WTC11 (cell line): ENCODE measurements at regions not wholly inside any gene's neighbourhood (a gene's known extent, or its start where the extent isn't known, plus 50 kb on each side); places are given as distances from the start of the nearest gene placed in this dataset.

Experiments
- ATAC-seq: fragments of 200-7000 bp; cut with Tn5 transposase; 2 replicates; pipeline ENCODE4 v1.10.0; 2021; ENCODE audit warnings: mild to moderate bottlenecking, moderate library complexity
- CTCF ChIA-PET: fragments of 300-600 bp; sonication (Branson Sonifier 250); formaldehyde crosslinking; loops from one replicate; lab custom pipeline; 2021; ENCODE audit warnings: antibody characterized with exemption; lab: Charles Lee
- POLR2A ChIA-PET: fragments of 350-600 bp; sonication (Branson Sonifier 250); formaldehyde crosslinking; loops from one replicate; lab custom pipeline; 2021; ENCODE audit warnings: antibody characterized with exemption; lab: Charles Lee
- DNase-seq: peaks from one replicate; pipeline ENCODE4 v3.0.0; 2021; ENCODE audit warnings: low spot score
- H3K27ac Mint-ChIP-seq: 2 replicates; pipeline ENCODE4 v1.8.0; 2021; ENCODE audit warnings: mixed read lengths
- H3K27me3 Mint-ChIP-seq: 2 replicates; pipeline ENCODE4 v1.8.0; 2021; ENCODE audit warnings: low read depth, mild to moderate bottlenecking, moderate library complexity, mixed read lengths
- H3K36me3 Mint-ChIP-seq: 2 replicates; pipeline ENCODE4 v1.8.0; 2021; ENCODE audit warnings: mixed read lengths
- H3K4me1 Mint-ChIP-seq: 2 replicates; pipeline ENCODE4 v1.8.0; 2022; ENCODE audit warnings: mixed read lengths
- H3K4me3 Mint-ChIP-seq: 2 replicates; pipeline ENCODE4 v1.8.0; 2021; ENCODE audit warnings: mild to moderate bottlenecking, moderate library complexity, mixed read lengths
- H3K9me3 Mint-ChIP-seq: 2 replicates; pipeline ENCODE4 v1.8.0; 2021; ENCODE audit warnings: mixed read lengths
- EMX1 ChIP-seq: fragments of 250-450 bp; sonication (Bioruptor Pico); IDR thresholded peaks from 2 replicates; pipeline ENCODE4 v1.8.0; 2021; ENCODE audit warnings: mild to moderate bottlenecking
- ESRRA ChIP-seq: sonication (generic); formaldehyde crosslinking; IDR thresholded peaks from 2 replicates; pipeline ENCODE4 v1.8.1; 2022; ENCODE audit warnings: mild to moderate bottlenecking, missing genetic modification reagents, borderline replicate concordance
- FOXK1 ChIP-seq: sonication (generic); formaldehyde crosslinking; IDR thresholded peaks from 2 replicates; pipeline ENCODE4 v1.8.0; 2022; ENCODE audit warnings: mild to moderate bottlenecking, moderate library complexity, missing genetic modification reagents
- GABPB1 ChIP-seq: sonication (generic); formaldehyde crosslinking; IDR thresholded peaks from 2 replicates; pipeline ENCODE4 v1.8.1; 2023; ENCODE audit warnings: mild to moderate bottlenecking, missing genetic modification reagents
- MXD4 ChIP-seq: fragments of 250-450 bp; sonication (Bioruptor Pico); IDR thresholded peaks from 2 replicates; pipeline ENCODE4 v1.8.0; 2021; ENCODE audit warnings: mild to moderate bottlenecking, moderate library complexity, borderline replicate concordance
- MYBL2 ChIP-seq: sonication (generic); formaldehyde crosslinking; IDR thresholded peaks from 2 replicates; pipeline ENCODE4 v1.8.1; 2023; ENCODE audit warnings: mild to moderate bottlenecking, moderate library complexity, missing genetic modification reagents
- NR1H2 ChIP-seq: sonication (generic); formaldehyde crosslinking; IDR thresholded peaks from 2 replicates; pipeline ENCODE4 v1.9.0; 2021; ENCODE audit warnings: mild to moderate bottlenecking, moderate library complexity, missing genetic modification reagents
- NR2C2 ChIP-seq: sonication (generic); formaldehyde crosslinking; IDR thresholded peaks from 2 replicates; pipeline ENCODE4 v1.8.0; 2022; ENCODE audit warnings: mild to moderate bottlenecking, missing genetic modification reagents
- SMAD3 ChIP-seq: sonication (generic); formaldehyde crosslinking; IDR thresholded peaks from 2 replicates; pipeline ENCODE4 v1.8.0; 2022; ENCODE audit warnings: missing genetic modification reagents, mild to moderate bottlenecking, borderline replicate concordance
- TCF7 ChIP-seq: sonication (generic); formaldehyde crosslinking; IDR thresholded peaks from 2 replicates; pipeline ENCODE4 v1.8.0; 2022; ENCODE audit warnings: mild to moderate bottlenecking, low read depth, missing genetic modification reagents, moderate library complexity
- TEAD1 ChIP-seq: sonication (generic); formaldehyde crosslinking; IDR thresholded peaks from 2 replicates; pipeline ENCODE4 v1.8.0; 2022; ENCODE audit warnings: mild to moderate bottlenecking, missing genetic modification reagents
- ZNF219 ChIP-seq: sonication (generic); formaldehyde crosslinking; IDR thresholded peaks from 2 replicates; pipeline ENCODE4 v1.8.0; 2023; ENCODE audit warnings: missing genetic modification reagents, mild to moderate bottlenecking, borderline replicate concordance
- TF ChIP-seq, protein P1 (sequence below): sonication (generic); formaldehyde crosslinking; IDR thresholded peaks from 2 replicates; pipeline ENCODE4 v1.8.1; 2023; ENCODE audit warnings: mild to moderate bottlenecking, missing genetic modification reagents, borderline replicate concordance
- TF ChIP-seq, protein P2 (sequence below): sonication (generic); formaldehyde crosslinking; conservative IDR thresholded peaks from 2 replicates; pipeline ENCODE4 v1.8.1; 2023; ENCODE audit warnings: mild to moderate bottlenecking, low read depth, missing genetic modification reagents, moderate library complexity
- TF ChIP-seq, protein P3 (sequence below): sonication (generic); formaldehyde crosslinking; conservative IDR thresholded peaks from 2 replicates; pipeline ENCODE4 v1.8.1; 2022; ENCODE audit warnings: mild to moderate bottlenecking, missing genetic modification reagents
- TF ChIP-seq, protein P4 (sequence below): fragments of 250-450 bp; sonication (Bioruptor Pico); IDR thresholded peaks from 2 replicates; pipeline ENCODE4 v1.9.0; 2021; ENCODE audit warnings: mild to moderate bottlenecking
- TF ChIP-seq, protein P5 (sequence below): sonication (generic); formaldehyde crosslinking; IDR thresholded peaks from 2 replicates; pipeline ENCODE4 v1.8.1; 2023; ENCODE audit warnings: mild to moderate bottlenecking, missing genetic modification reagents, moderate library complexity
- TF ChIP-seq, protein P6 (sequence below): sonication (generic); formaldehyde crosslinking; IDR thresholded peaks from 2 replicates; pipeline ENCODE4 v1.8.1; 2023; ENCODE audit warnings: mild to moderate bottlenecking, missing genetic modification reagents
- TF ChIP-seq, protein P7 (sequence below): fragments of 250-450 bp; sonication (Bioruptor Pico); IDR thresholded peaks from 2 replicates; pipeline ENCODE4 v1.9.0; 2021; ENCODE audit warnings: mild to moderate bottlenecking
- TF ChIP-seq, protein P8 (sequence below): sonication (generic); formaldehyde crosslinking; IDR thresholded peaks from 2 replicates; pipeline ENCODE4 v1.8.0; 2022; ENCODE audit warnings: mild to moderate bottlenecking, missing genetic modification reagents
- TF ChIP-seq, protein P9 (sequence below): sonication (generic); formaldehyde crosslinking; IDR thresholded peaks from 2 replicates; pipeline ENCODE4 v1.8.1; 2022; ENCODE audit warnings: mild to moderate bottlenecking, missing genetic modification reagents, moderate library complexity, borderline replicate concordance

DNA sequence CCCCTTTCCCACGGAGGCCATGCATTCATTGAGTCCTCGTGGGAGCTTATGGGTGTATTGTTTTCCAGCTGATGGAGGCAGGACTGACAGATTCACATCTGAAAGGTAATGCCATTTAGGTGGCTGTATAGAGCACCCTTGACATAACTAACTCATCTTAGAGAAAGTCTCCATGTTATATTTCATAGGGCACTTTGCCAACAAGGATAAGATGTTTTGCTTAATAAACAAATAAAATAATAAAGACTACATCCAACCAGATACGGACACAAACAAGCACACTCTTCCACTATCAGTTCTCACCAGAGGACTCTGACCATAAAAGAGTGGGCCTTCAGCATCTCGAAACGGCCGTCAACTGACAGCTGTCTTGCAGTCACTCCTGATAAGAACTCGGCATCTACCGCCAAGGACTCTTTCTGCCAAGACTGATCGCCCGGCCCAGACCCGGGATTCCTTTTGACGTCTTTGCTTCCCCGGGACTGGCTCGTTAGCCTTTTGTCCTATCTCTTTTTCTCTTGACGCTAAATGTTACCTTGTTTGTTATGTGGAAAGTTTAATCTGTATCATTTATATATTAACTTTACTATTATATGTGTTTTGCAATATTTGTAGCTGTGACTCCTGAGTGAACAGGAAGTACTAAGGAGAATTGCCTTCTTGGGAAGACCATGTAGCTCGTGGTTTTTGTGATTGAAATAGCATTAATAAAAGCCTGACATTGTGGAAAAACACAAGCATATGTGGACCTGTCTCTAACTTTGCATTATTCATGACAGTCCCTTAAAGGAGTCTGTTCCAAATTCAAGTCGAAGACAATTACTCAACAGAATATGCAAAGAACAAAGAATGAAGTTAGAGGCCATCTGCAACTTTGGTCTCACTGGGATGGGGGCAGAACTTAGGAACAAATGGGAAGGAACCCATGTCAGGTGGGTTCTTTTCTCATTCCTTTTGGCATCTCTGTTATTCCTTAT, 195.1 kb downstream of the LPIN1 start (continued):
- TF ChIP-seq ZNF219 = no peak
- TF ChIP-seq, protein P1, sequence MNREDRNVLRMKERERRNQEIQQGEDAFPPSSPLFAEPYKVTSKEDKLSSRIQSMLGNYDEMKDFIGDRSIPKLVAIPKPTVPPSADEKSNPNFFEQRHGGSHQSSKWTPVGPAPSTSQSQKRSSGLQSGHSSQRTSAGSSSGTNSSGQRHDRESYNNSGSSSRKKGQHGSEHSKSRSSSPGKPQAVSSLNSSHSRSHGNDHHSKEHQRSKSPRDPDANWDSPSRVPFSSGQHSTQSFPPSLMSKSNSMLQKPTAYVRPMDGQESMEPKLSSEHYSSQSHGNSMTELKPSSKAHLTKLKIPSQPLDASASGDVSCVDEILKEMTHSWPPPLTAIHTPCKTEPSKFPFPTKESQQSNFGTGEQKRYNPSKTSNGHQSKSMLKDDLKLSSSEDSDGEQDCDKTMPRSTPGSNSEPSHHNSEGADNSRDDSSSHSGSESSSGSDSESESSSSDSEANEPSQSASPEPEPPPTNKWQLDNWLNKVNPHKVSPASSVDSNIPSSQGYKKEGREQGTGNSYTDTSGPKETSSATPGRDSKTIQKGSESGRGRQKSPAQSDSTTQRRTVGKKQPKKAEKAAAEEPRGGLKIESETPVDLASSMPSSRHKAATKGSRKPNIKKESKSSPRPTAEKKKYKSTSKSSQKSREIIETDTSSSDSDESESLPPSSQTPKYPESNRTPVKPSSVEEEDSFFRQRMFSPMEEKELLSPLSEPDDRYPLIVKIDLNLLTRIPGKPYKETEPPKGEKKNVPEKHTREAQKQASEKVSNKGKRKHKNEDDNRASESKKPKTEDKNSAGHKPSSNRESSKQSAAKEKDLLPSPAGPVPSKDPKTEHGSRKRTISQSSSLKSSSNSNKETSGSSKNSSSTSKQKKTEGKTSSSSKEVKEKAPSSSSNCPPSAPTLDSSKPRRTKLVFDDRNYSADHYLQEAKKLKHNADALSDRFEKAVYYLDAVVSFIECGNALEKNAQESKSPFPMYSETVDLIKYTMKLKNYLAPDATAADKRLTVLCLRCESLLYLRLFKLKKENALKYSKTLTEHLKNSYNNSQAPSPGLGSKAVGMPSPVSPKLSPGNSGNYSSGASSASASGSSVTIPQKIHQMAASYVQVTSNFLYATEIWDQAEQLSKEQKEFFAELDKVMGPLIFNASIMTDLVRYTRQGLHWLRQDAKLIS (CRISPR knock-in tag) = no peak

DNA sequence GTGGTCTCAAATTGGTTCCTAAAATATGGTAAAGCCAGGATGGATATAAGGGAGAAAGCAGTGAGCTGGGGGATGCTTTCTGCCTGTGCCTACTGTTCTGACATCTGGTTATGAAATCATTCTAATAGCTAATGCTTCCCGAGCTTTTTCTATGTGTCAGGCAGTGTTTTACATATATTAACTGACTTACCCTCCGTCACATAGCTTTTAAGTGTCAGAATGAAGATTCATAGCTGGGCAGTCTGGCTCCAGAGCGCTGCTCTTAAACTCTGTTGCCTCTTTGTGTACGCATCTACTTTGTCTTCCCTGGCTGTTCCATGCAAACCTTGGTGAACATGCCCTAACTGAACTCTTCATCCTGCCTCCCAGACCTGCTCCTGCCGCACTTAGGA, 195.7 kb downstream of the LPIN1 start:
- Mint-ChIP-seq H3K27ac (no peak overlapping the region), H3K27me3 (no peaks in the 10 kb centered on the region), H3K4me3 (no peak overlapping the region), H3K4me1 (peaks cover 11% of the 10 kb centered on the region), H3K36me3 (no peaks in the 10 kb centered on the region), H3K9me3 (peaks cover 2% of the 10 kb centered on the region)
- ChIA-PET POLR2A (no interaction called here), CTCF (interaction anchor here (1.4 kb wide), 1 partner anchor 1065 kb away, joined by 4 read pairs; no protein-coding TSS in a partner anchor)
- no peak for ATAC-seq
- DNase-seq = no peak
- TF ChIP-seq TEAD1 (CRISPR knock-in tag) (no peak), TCF7 (CRISPR knock-in tag) (no peak), NR1H2 (no peak), GABPB1 (CRISPR knock-in tag) (no peak), FOXK1 (CRISPR knock-in tag) (no peak), NR2C2 (no peak), MXD4 (CRISPR knock-in tag) (no peak), ESRRA (CRISPR knock-in tag) (no peak), EMX1 (CRISPR knock-in tag) (no peak), MYBL2 (CRISPR knock-in tag) (no peak), SMAD3 (CRISPR knock-in tag) (no peak)
- TF ChIP-seq, protein P2, sequence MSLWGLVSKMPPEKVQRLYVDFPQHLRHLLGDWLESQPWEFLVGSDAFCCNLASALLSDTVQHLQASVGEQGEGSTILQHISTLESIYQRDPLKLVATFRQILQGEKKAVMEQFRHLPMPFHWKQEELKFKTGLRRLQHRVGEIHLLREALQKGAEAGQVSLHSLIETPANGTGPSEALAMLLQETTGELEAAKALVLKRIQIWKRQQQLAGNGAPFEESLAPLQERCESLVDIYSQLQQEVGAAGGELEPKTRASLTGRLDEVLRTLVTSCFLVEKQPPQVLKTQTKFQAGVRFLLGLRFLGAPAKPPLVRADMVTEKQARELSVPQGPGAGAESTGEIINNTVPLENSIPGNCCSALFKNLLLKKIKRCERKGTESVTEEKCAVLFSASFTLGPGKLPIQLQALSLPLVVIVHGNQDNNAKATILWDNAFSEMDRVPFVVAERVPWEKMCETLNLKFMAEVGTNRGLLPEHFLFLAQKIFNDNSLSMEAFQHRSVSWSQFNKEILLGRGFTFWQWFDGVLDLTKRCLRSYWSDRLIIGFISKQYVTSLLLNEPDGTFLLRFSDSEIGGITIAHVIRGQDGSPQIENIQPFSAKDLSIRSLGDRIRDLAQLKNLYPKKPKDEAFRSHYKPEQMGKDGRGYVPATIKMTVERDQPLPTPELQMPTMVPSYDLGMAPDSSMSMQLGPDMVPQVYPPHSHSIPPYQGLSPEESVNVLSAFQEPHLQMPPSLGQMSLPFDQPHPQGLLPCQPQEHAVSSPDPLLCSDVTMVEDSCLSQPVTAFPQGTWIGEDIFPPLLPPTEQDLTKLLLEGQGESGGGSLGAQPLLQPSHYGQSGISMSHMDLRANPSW = no peak
- TF ChIP-seq, protein P3, sequence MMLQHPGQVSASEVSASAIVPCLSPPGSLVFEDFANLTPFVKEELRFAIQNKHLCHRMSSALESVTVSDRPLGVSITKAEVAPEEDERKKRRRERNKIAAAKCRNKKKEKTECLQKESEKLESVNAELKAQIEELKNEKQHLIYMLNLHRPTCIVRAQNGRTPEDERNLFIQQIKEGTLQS (CRISPR knock-in tag) = no peak
- TF ChIP-seq, protein P4, sequence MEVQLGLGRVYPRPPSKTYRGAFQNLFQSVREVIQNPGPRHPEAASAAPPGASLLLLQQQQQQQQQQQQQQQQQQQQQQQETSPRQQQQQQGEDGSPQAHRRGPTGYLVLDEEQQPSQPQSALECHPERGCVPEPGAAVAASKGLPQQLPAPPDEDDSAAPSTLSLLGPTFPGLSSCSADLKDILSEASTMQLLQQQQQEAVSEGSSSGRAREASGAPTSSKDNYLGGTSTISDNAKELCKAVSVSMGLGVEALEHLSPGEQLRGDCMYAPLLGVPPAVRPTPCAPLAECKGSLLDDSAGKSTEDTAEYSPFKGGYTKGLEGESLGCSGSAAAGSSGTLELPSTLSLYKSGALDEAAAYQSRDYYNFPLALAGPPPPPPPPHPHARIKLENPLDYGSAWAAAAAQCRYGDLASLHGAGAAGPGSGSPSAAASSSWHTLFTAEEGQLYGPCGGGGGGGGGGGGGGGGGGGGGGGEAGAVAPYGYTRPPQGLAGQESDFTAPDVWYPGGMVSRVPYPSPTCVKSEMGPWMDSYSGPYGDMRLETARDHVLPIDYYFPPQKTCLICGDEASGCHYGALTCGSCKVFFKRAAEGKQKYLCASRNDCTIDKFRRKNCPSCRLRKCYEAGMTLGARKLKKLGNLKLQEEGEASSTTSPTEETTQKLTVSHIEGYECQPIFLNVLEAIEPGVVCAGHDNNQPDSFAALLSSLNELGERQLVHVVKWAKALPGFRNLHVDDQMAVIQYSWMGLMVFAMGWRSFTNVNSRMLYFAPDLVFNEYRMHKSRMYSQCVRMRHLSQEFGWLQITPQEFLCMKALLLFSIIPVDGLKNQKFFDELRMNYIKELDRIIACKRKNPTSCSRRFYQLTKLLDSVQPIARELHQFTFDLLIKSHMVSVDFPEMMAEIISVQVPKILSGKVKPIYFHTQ (CRISPR knock-in tag) = no peak
- TF ChIP-seq, protein P5, sequence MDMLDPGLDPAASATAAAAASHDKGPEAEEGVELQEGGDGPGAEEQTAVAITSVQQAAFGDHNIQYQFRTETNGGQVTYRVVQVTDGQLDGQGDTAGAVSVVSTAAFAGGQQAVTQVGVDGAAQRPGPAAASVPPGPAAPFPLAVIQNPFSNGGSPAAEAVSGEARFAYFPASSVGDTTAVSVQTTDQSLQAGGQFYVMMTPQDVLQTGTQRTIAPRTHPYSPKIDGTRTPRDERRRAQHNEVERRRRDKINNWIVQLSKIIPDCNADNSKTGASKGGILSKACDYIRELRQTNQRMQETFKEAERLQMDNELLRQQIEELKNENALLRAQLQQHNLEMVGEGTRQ = no peak
- TF ChIP-seq, protein P6, sequence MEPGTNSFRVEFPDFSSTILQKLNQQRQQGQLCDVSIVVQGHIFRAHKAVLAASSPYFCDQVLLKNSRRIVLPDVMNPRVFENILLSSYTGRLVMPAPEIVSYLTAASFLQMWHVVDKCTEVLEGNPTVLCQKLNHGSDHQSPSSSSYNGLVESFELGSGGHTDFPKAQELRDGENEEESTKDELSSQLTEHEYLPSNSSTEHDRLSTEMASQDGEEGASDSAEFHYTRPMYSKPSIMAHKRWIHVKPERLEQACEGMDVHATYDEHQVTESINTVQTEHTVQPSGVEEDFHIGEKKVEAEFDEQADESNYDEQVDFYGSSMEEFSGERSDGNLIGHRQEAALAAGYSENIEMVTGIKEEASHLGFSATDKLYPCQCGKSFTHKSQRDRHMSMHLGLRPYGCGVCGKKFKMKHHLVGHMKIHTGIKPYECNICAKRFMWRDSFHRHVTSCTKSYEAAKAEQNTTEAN (CRISPR knock-in tag) = no peak
- TF ChIP-seq, protein P7, sequence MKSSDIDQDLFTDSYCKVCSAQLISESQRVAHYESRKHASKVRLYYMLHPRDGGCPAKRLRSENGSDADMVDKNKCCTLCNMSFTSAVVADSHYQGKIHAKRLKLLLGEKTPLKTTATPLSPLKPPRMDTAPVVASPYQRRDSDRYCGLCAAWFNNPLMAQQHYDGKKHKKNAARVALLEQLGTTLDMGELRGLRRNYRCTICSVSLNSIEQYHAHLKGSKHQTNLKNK (CRISPR knock-in tag) = no peak
- TF ChIP-seq, protein P8, sequence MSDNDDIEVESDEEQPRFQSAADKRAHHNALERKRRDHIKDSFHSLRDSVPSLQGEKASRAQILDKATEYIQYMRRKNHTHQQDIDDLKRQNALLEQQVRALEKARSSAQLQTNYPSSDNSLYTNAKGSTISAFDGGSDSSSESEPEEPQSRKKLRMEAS (CRISPR knock-in tag) = no peak
- TF ChIP-seq, protein P9, sequence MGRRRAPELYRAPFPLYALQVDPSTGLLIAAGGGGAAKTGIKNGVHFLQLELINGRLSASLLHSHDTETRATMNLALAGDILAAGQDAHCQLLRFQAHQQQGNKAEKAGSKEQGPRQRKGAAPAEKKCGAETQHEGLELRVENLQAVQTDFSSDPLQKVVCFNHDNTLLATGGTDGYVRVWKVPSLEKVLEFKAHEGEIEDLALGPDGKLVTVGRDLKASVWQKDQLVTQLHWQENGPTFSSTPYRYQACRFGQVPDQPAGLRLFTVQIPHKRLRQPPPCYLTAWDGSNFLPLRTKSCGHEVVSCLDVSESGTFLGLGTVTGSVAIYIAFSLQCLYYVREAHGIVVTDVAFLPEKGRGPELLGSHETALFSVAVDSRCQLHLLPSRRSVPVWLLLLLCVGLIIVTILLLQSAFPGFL (CRISPR knock-in tag) = no peak
